GM23248 (cell line): ENCODE measurements at regions not wholly inside any gene's neighbourhood (a gene's known extent, or its start where the extent isn't known, plus 50 kb on each side); places are given as distances from the start of the nearest gene placed in this dataset.

Source experiments
- EZH2 ChIP-seq: fragments of 200-600 bp; sonication (generic); IDR thresholded peaks from 2 replicates; pipeline ENCODE4 v1.6.1; 2018; ENCODE audit warnings: antibody characterized with exemption, mild to moderate bottlenecking; ENCODE audit not compliant: insufficient read depth, poor library complexity, severe bottlenecking
- EZH2phosphoT487 ChIP-seq: fragments of 200-600 bp; sonication (generic); IDR thresholded peaks from 2 replicates; pipeline ENCODE4 v1.6.1; 2018; ENCODE audit warnings: antibody characterized with exemption, moderate library complexity, mild to moderate bottlenecking, low read depth; ENCODE audit not compliant: insufficient read depth

DNA sequence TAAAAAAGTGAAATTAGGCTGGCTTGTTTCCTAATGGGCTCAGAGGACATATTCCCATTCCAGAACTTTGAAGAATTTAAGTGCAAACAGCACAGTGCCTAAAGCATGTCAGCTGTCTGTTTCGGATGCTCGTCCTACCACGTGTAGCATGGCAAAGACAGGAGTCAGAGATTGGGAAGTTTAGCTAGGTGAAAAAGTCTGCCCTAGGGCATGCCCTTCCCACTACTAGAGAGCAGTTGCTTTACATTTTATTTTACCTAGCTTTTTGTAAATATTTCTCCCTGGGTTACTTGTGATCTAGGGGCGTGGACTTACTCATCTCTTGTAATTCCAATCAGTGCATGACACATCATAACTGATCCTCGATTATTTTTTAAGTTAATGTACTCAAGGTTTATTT lies 111.1 kb downstream of the LMO4 start:
- no peak for TF ChIP-seq EZH2
- no peak for TF ChIP-seq EZH2phosphoT487
